Stimulated activated naive B cell treated with anti-CD40 and anti-IgM and Interleukin-4, amounts not matched to agents 10 μg/mL and 1 μg/mL and 100 μg/mL, for 72 hours (primary cell): ENCODE measurements at regions not wholly inside any gene's neighbourhood (a gene's known extent, or its start where the extent isn't known, plus 50 kb on each side); places are given as distances from the start of the nearest gene placed in this dataset.

ENCODE experiments used
- ATAC-seq, 2 donors: fragments of 150-1000 bp; cut with Tn5 transposase; replicated peaks; 2 replicates each; pipeline ENCODE4 v1.10.0; 2021; ENCODE audit warnings: moderate library complexity in 1 of 2
- DNase-seq: peaks from one replicate; pipeline ENCODE4 v3.0.0; 2021
- H3K27ac Mint-ChIP-seq: one replicate; pipeline ENCODE4 v1.8.0; 2022; ENCODE audit warnings: mild to moderate bottlenecking, mixed read lengths
- H3K27me3 Mint-ChIP-seq, 2 donors: one replicate each; pipeline ENCODE4 v1.8.0; 2022; ENCODE audit warnings: mixed read lengths in 2 of 2
- H3K36me3 Mint-ChIP-seq, 2 donors: one replicate each; pipeline ENCODE4 v1.8.0; 2022; ENCODE audit warnings: mixed read lengths in 2 of 2, mild to moderate bottlenecking in 1 of 2
- H3K4me1 Mint-ChIP-seq, 2 donors: one replicate each; pipeline ENCODE4 v1.8.0; 2022; ENCODE audit warnings: mixed read lengths in 2 of 2, mild to moderate bottlenecking in 1 of 2
- H3K4me3 Mint-ChIP-seq, 2 donors: one replicate each; pipeline ENCODE4 v1.8.0; 2022; ENCODE audit warnings: mild to moderate bottlenecking in 2 of 2, mixed read lengths in 2 of 2, moderate library complexity in 1 of 2
- H3K9me3 Mint-ChIP-seq, 2 donors: one replicate each; pipeline ENCODE4 v1.8.0; 2022; ENCODE audit warnings: mixed read lengths in 2 of 2, mild to moderate bottlenecking in 1 of 2

GRCh38 chr3:178047496-178047895, 488.7 kb upstream of the KCNMB2 start:
- Mint-ChIP-seq H3K4me3 (no peak overlapping the region), H3K4me1 (no peaks in the 10 kb centered on the region), H3K27me3 (peaks cover 0 to 4% of the 10 kb centered on the region in 2 donors), H3K9me3 (peaks cover 0 to 1% of the 10 kb centered on the region in 2 donors), H3K27ac (no peak overlapping the region), H3K36me3 (no peaks in the 10 kb centered on the region)
- DNase-seq = no peak
- no peak for ATAC-seq

DNA sequence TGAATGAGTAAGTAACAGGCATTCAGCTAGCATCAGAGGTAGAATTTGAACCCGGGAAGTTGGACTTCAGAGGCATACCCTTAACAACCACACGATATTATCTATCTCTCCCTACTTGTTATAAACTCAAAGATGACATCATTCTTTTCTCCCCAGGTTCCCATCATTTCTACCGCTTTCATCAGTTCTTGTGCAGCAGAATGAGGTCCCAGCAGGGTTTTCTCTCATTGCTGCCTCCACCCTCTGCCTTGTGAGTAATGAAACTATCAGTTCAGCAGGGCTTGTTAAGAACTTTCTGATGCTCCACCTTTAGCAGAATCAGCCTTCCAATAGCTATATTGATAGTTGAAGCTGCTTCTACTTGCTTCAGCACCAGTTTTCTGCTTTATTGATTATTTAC, 487.5 kb upstream of the KCNMB2 start:
- DNase-seq (no peak), ATAC-seq (no peak)
- peaks cover 0 to 4% of the 10 kb centered on the region in 2 donors for H3K27me3 Mint-ChIP-seq
- no peak overlapping the region for H3K27ac Mint-ChIP-seq
- no peaks in the 10 kb centered on the region for H3K4me1 Mint-ChIP-seq
- no peak overlapping the region for H3K4me3 Mint-ChIP-seq
- H3K9me3 Mint-ChIP-seq = peaks cover 0 to 1% of the 10 kb centered on the region in 2 donors
- H3K36me3 Mint-ChIP-seq = no peaks in the 10 kb centered on the region

- H3K27me3 Mint-ChIP-seq = peaks cover 0 to 2% of the 10 kb centered on the region in 2 donors
- DNase-seq = no peak
- no peak overlapping the region for H3K4me3 Mint-ChIP-seq
Measured at GRCh38 chr3:178054471-178054870, 481.8 kb upstream of the KCNMB2 start.

DNA sequence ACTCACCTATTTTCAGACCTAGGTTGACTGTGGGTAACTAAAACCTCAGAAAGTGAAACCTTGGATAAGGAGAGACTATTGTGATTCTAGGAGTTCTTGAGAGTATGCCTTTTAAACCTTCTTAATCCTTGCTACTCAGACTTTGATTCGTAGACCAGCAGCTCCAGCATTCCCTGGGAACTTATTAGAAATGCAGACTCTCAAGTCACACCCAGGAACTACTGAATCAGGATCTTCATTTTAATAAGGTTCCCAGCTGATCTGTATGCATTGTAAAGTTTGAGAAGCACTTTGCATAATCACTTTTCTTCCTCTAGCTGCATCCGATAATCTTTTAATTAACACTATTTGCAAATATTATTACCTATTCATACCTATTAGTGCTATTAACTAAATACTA, 480.3 kb upstream of the KCNMB2 start:
- H3K9me3 Mint-ChIP-seq = no peaks in the 10 kb centered on the region

More at GRCh38 chr3:178054471-178054870, 481.8 kb upstream of the KCNMB2 start:
- no peaks in the 10 kb centered on the region for H3K36me3 Mint-ChIP-seq
- ATAC-seq = no peak
- H3K4me1 Mint-ChIP-seq = no peaks in the 10 kb centered on the region
- no peaks in the 10 kb centered on the region for H3K9me3 Mint-ChIP-seq
- H3K27ac Mint-ChIP-seq = no peak overlapping the region

GRCh38 chr3:178056868-178057267, 479.4 kb upstream of the KCNMB2 start:
- DNase-seq (no peak), ATAC-seq (no peak)
- Mint-ChIP-seq H3K4me1 (no peaks in the 10 kb centered on the region), H3K27ac (no peak overlapping the region), H3K9me3 (no peaks in the 10 kb centered on the region), H3K27me3 (no peaks in the 10 kb centered on the region), H3K36me3 (no peaks in the 10 kb centered on the region), H3K4me3 (no peak overlapping the region)

More for the DNA sequence above, 480.3 kb upstream of the KCNMB2 start:
- ATAC-seq = no peak
- no peak overlapping the region for H3K4me3 Mint-ChIP-seq
- DNase-seq = no peak
- no peaks in the 10 kb centered on the region for H3K27me3 Mint-ChIP-seq
- no peak overlapping the region for H3K27ac Mint-ChIP-seq
- no peaks in the 10 kb centered on the region for H3K4me1 Mint-ChIP-seq
- no peaks in the 10 kb centered on the region for H3K36me3 Mint-ChIP-seq

- no peaks in the 10 kb centered on the region for H3K36me3 Mint-ChIP-seq
- no peak for ATAC-seq
- no peaks in the 10 kb centered on the region for H3K9me3 Mint-ChIP-seq
- H3K27ac Mint-ChIP-seq = no peak overlapping the region
- H3K4me3 Mint-ChIP-seq = no peak overlapping the region
- no peak for DNase-seq
- H3K4me1 Mint-ChIP-seq = no peaks in the 10 kb centered on the region
- H3K27me3 Mint-ChIP-seq = no peaks in the 10 kb centered on the region
Measured at GRCh38 chr3:178058629-178059028, 477.6 kb upstream of the KCNMB2 start.

DNA sequence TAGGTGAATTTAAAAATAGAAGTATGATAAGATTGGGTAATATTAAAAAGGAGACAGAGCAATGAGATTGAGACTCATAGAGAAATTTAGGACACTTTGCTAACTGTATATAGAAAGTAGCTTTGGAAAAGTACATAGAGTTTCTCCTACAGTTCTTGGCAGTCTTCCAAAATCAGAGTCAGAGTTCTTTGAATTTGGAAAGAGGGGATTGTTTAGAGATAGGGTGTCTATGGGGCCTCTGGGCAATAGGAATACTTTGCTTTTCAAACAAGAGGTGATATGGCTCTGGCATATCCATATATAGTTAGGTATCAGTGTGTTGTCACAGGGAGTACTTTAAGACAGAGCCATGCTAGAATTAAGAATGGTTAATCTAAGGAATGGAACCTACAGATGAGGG, 477.1 kb upstream of the KCNMB2 start:
- H3K27me3 Mint-ChIP-seq = no peaks in the 10 kb centered on the region
- H3K36me3 Mint-ChIP-seq = no peaks in the 10 kb centered on the region
- DNase-seq (no peak), ATAC-seq (no peak)
- H3K4me3 Mint-ChIP-seq = no peak overlapping the region
- H3K27ac Mint-ChIP-seq = no peak overlapping the region
- H3K4me1 Mint-ChIP-seq = no peaks in the 10 kb centered on the region
- H3K9me3 Mint-ChIP-seq = no peaks in the 10 kb centered on the region

GRCh38 chr3:178059836-178060235, 476.4 kb upstream of the KCNMB2 start:
- H3K4me1 Mint-ChIP-seq = no peaks in the 10 kb centered on the region
- DNase-seq = no peak
- no peak overlapping the region for H3K4me3 Mint-ChIP-seq
- no peaks in the 10 kb centered on the region for H3K9me3 Mint-ChIP-seq
- no peaks in the 10 kb centered on the region for H3K27me3 Mint-ChIP-seq
- H3K27ac Mint-ChIP-seq = no peak overlapping the region
- H3K36me3 Mint-ChIP-seq = no peaks in the 10 kb centered on the region
- no peak for ATAC-seq

DNA sequence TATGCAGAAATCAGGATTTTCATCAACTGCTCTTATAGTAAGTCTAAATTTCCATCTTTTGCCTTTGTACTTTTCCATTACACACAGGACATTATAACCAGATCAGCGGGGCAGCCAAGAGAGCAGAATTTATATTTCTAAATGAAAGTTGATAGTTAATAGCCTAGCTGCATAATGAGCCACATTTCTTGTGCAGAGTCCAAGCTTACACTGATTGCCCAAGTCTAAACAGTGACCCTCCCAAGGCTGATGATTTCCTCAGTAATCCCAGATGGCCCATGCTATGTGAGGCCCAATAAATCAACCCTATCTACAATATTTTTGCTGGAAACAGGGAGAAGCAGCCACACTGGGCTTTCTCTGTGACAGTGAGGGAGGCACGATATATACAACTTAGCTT, 475.8 kb upstream of the KCNMB2 start:
- H3K36me3 Mint-ChIP-seq = no peaks in the 10 kb centered on the region
- no peak overlapping the region for H3K27ac Mint-ChIP-seq
- H3K4me1 Mint-ChIP-seq = no peaks in the 10 kb centered on the region
- DNase-seq (no peak), ATAC-seq (no peak)
- H3K4me3 Mint-ChIP-seq = no peak overlapping the region
- no peaks in the 10 kb centered on the region for H3K9me3 Mint-ChIP-seq
- H3K27me3 Mint-ChIP-seq = no peaks in the 10 kb centered on the region

DNA sequence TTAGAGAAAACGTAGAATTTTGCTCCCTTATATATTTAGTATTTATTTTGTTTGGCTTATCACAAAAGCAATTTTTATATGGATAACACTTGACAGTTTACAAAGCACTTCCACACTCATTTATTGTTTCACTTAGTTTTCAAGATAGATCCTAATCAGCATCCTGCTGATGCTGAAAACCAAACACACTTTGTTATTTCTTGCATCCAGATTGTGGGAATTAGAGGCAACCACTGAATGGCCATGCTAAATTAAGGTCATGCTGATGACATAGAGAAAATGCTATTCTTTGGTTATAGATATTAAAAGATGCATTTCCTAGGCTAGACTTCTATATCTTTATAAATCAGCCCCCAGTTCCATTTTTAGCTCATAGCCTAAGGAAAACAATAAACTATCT, 474.1 kb upstream of the KCNMB2 start:
- ATAC-seq (no peak), DNase-seq (no peak)
- Mint-ChIP-seq H3K4me3 (no peak overlapping the region), H3K27me3 (no peaks in the 10 kb centered on the region), H3K27ac (no peak overlapping the region), H3K9me3 (no peaks in the 10 kb centered on the region), H3K36me3 (no peaks in the 10 kb centered on the region), H3K4me1 (no peaks in the 10 kb centered on the region)

- DNase-seq (no peak), ATAC-seq (no peak)
- Mint-ChIP-seq H3K4me3 (no peak overlapping the region), H3K27ac (no peak overlapping the region), H3K4me1 (no peaks in the 10 kb centered on the region), H3K27me3 (no peaks in the 10 kb centered on the region), H3K36me3 (no peaks in the 10 kb centered on the region), H3K9me3 (no peaks in the 10 kb centered on the region)
Measured at GRCh38 chr3:178063461-178063860, 472.8 kb upstream of the KCNMB2 start.

DNA sequence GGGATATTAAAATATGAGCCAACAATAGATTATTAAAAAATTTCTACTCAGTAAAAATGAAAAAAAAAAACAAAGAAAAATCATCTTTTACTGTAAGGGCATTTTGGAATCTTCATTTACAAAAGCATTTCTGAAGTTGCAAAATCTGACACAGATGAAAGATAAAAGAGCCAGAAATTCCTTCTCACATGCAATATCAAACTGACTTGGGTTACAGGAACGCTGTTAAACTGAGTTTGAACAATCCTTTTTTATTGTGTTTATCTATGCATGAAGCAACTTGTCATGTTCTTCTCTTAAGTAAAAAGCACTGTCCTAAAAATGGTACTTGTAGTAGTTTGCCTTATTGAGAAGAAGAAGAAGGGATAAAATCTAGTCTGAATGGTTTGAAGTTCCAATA, 468.5 kb upstream of the KCNMB2 start:
- ATAC-seq (no peak), DNase-seq (no peak)
- Mint-ChIP-seq H3K4me3 (no peak overlapping the region), H3K36me3 (no peaks in the 10 kb centered on the region), H3K27me3 (peaks cover 5 to 9% of the 10 kb centered on the region in 2 donors), H3K27ac (no peak overlapping the region), H3K9me3 (peaks cover 0 to 2% of the 10 kb centered on the region in 2 donors), H3K4me1 (no peaks in the 10 kb centered on the region)

DNA sequence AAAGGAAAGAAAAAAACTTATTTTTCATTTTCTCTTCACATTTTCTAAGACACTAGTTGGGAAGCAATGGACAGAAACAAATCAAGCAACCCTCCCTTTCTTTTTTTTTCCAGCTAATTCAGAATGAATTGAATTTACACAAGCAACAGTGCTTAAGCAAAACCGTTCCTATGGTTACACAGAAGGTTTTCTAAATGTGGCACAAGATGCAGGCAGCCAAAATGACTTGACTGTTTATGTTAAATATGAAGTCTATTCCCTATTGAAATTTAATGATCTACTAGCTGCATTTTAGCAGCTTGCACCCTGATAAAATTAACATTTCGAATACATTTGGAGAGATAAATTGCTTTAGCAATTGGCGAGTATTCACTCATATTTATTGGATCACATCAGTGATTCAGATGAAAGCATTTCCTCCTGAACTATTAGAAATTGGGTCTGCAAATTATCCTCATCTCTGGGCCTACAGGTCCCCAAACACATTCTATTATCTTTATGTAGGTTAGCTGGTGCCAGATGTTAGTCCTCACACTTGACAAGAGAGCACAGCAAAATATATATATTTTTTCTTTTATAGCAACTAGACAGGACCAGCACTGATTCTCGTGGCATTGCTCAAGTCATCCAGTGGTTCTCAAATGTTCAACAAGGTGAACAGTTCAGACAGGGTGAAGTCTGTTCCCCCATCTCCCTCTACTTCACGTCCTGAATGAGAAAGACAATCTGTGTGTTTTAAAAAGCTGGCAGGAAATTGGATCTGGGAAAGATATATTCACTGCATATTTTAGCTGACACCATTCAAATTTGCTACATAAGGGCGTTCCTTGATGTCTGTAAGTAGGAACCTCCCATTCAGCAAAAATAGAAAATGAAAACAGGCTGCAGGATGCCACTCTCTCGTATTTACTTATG, 463.6 kb upstream of the KCNMB2 start:
- H3K36me3 Mint-ChIP-seq = no peaks in the 10 kb centered on the region
- peaks cover 4 to 6% of the 10 kb centered on the region in 2 donors for H3K4me1 Mint-ChIP-seq
- no peak for ATAC-seq
- no peak overlapping the region for H3K27ac Mint-ChIP-seq
- no peak overlapping the region for H3K4me3 Mint-ChIP-seq
- DNase-seq = no peak
- H3K27me3 Mint-ChIP-seq = peaks cover 5 to 9% of the 10 kb centered on the region in 2 donors
- H3K9me3 Mint-ChIP-seq = peaks cover 0 to 2% of the 10 kb centered on the region in 2 donors

DNA sequence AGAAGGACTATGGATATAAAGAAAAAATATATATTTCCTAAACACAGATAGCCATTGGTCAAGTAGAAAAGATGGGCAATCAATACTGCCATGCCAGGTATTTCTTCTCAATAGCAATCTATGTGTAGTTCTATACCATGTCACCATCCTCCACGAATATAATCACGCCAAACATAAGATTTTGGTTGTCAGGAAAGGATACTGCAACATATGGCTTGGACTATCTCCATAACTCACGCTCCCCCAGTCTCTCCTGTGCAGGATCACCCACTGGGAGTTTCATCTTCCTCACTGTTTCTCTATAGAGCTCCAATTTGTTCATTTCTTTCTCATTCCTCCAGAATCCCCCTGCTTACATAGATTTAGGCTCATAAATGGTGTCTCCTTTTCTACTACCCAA, 462.9 kb upstream of the KCNMB2 start:
- no peak overlapping the region for H3K27ac Mint-ChIP-seq
- peaks cover 5 to 9% of the 10 kb centered on the region in 2 donors for H3K27me3 Mint-ChIP-seq
- H3K4me3 Mint-ChIP-seq = no peak overlapping the region
- DNase-seq (no peak), ATAC-seq (no peak)
- H3K36me3 Mint-ChIP-seq = no peaks in the 10 kb centered on the region
- peaks cover 0 to 2% of the 10 kb centered on the region in 2 donors for H3K9me3 Mint-ChIP-seq
- peaks cover 4 to 6% of the 10 kb centered on the region in 2 donors for H3K4me1 Mint-ChIP-seq

DNA sequence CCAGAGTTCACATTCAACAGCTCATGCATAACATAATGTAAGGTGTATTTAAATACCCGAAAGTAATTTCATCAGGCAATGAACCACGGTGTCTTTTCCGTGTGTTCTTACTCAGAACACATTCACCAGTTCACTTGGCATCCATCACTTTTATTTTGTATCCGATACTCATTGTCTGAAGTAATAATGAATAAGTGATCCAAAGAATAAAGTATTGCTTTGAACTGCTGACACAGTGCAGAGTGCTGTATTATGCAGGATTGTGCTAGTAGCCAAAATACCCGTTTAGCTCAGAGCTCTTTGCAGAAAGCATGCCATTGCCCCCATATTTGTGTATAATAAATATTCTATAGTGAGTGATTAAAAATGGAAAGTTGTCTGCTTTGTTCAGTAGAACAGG, 460.9 kb upstream of the KCNMB2 start:
- no peaks in the 10 kb centered on the region for H3K36me3 Mint-ChIP-seq
- H3K4me1 Mint-ChIP-seq = peaks cover 4 to 6% of the 10 kb centered on the region in 2 donors
- peaks cover 5 to 9% of the 10 kb centered on the region in 2 donors for H3K27me3 Mint-ChIP-seq
- no peak overlapping the region for H3K4me3 Mint-ChIP-seq
- DNase-seq (no peak), ATAC-seq (no peak)
- no peaks in the 10 kb centered on the region for H3K9me3 Mint-ChIP-seq
- H3K27ac Mint-ChIP-seq = no peak overlapping the region
